H1 (cell line): ENCODE measurements at regions not wholly inside any gene's neighbourhood (a gene's known extent, or its start where the extent isn't known, plus 50 kb on each side); places are given as distances from the start of the nearest gene placed in this dataset.
A peak's percentile ranks its signal among the peaks of the same experiment; 100 is the strongest.

Experiments used
- CTCF ChIA-PET: fragments of 300-600 bp; sonication (Branson Sonifier 250); formaldehyde crosslinking; loops from one replicate; lab custom pipeline; 2021; ENCODE audit not compliant: partially characterized antibody; lab: Charles Lee
- POLR2A ChIA-PET: fragments of 300-600 bp; sonication (Branson Sonifier 250); formaldehyde crosslinking; loops from one replicate; lab custom pipeline; 2021; ENCODE audit warnings: inconsistent platforms; ENCODE audit not compliant: partially characterized antibody; lab: Charles Lee
- DNase-seq, 2 experiments: peaks; one replicate each; pipeline versions ENCODE4 v3.0.0 to v3.0.0-alpha.2; 2010 to 2022; ENCODE audit warnings: low spot score in 2 of 2, low read depth in 1 of 2, mixed read lengths in 1 of 2
- FAIRE-seq: peaks from 2 replicates; lab custom pipeline; 2011; peaks lifted over from hg19 to GRCh38; lab: Jason Lieb, UNC
- H2AFZ ChIP-seq: 2 replicates; pipeline ENCODE4 v1.8.1; 2012; ENCODE audit warnings: low read length, inconsistent platforms
- H2AK5ac ChIP-seq: 2 replicates; pipeline ENCODE4 v1.6.1; 2013; ENCODE audit warnings: low read depth, low read length
- H2BK120ac ChIP-seq: replicated peaks from 2 replicates; pipeline ENCODE3; 2013; ENCODE audit warnings: low read depth, low read length, inconsistent platforms
- H2BK12ac ChIP-seq: 2 replicates; pipeline ENCODE4 v1.6.1; 2013; ENCODE audit warnings: low read depth, low read length
- H2BK15ac ChIP-seq: 2 replicates; pipeline ENCODE4 v1.6.1; 2013; ENCODE audit warnings: low read length
- H2BK20ac ChIP-seq: 2 replicates; pipeline ENCODE4 v1.6.1; 2013; ENCODE audit warnings: low read length
- H2BK5ac ChIP-seq: 2 replicates; pipeline ENCODE4 v1.6.1; 2013; ENCODE audit warnings: low read depth, low read length
- H3K14ac ChIP-seq: 2 replicates; pipeline ENCODE4 v1.6.1; 2013; ENCODE audit warnings: inconsistent platforms; ENCODE audit not compliant: insufficient read length
- H3K18ac ChIP-seq: 2 replicates; pipeline ENCODE4 v1.6.1; 2013; ENCODE audit warnings: low read length; ENCODE audit errors: extremely low read depth
- H3K23ac ChIP-seq: 2 replicates; pipeline ENCODE4 v1.6.1; 2013; ENCODE audit warnings: inconsistent platforms; ENCODE audit not compliant: insufficient read length
- H3K23me2 ChIP-seq: 2 replicates; pipeline ENCODE4 v1.6.1; 2013; ENCODE audit warnings: low read depth, low read length
- H3K27ac ChIP-seq: 2 replicates; pipeline ENCODE4 v1.6.1; 2011; ENCODE audit warnings: low read depth, low read length, inconsistent platforms
- H3K27me3 ChIP-seq, 4 experiments: replicated peaks in 1 of 4; 1 replicate in 1 of 4; 2 replicates in 3 of 4; pipeline versions ENCODE4 v1.6.1 to v1.8.1; 2011 to 2013; ENCODE audit warnings: low read length in 3 of 4, mild to moderate bottlenecking in 3 of 4, inconsistent platforms in 2 of 4, mixed read lengths in 2 of 4, moderate library complexity in 1 of 4; ENCODE audit not compliant: control insufficient read depth in 3 of 4, insufficient read depth in 3 of 4; ENCODE audit errors: extremely low read depth in 1 of 4
- H3K36me3 ChIP-seq, 4 experiments: 2 replicates each; pipeline versions ENCODE4 v1.6.1 to v1.8.1; 2011 to 2013; ENCODE audit warnings: mild to moderate bottlenecking in 4 of 4, low read length in 3 of 4, moderate library complexity in 2 of 4, control low read depth in 1 of 4, inconsistent platforms in 1 of 4; ENCODE audit not compliant: insufficient read depth in 4 of 4, control insufficient read depth in 2 of 4
- H3K4ac ChIP-seq: replicated peaks from 2 replicates; pipeline ENCODE3; 2013; ENCODE audit warnings: low read length, low read depth, mixed read lengths, inconsistent platforms; ENCODE audit not compliant: insufficient read length
- H3K4me1 ChIP-seq, 4 experiments: replicated peaks in 1 of 4; 1 replicate in 1 of 4; 2 replicates in 3 of 4; pipeline versions ENCODE4 v1.6.1 to v1.8.1; 2011 to 2013; ENCODE audit warnings: low read length in 3 of 4, inconsistent platforms in 2 of 4, mixed read lengths in 1 of 4; ENCODE audit not compliant: insufficient read depth in 4 of 4, control insufficient read depth in 3 of 4
- H3K4me2 ChIP-seq, 2 experiments: 2 replicates each; pipeline versions ENCODE4 v1.6.1 to v1.8.1; 2011 to 2013; ENCODE audit warnings: low read depth in 2 of 2, low read length in 2 of 2, control low read depth in 1 of 2, inconsistent platforms in 1 of 2, mild to moderate bottlenecking in 1 of 2; ENCODE audit not compliant: insufficient read depth in 1 of 2
- H3K4me3 ChIP-seq, 4 experiments: fragments of 200-600, 300-600 bp in 1 of 4; sonication (generic), shearing (Covaris generic), sonication (Bioruptor Twin) in 1 of 4; 2 replicates each; pipeline versions ENCODE4 v1.5.1 to v1.8.1; 2011 to 2016; ENCODE audit warnings: low read length in 4 of 4, low read depth in 3 of 4, control low read depth in 2 of 4, inconsistent platforms in 2 of 4, mild to moderate bottlenecking in 2 of 4, mixed read lengths in 1 of 4, moderate library complexity in 1 of 4; ENCODE audit not compliant: insufficient read depth in 2 of 4; ENCODE audit errors: extremely low read depth in 1 of 4
- H3K56ac ChIP-seq: replicated peaks from 2 replicates; pipeline ENCODE3; 2013; ENCODE audit warnings: low read depth, mild to moderate bottlenecking, mixed read lengths, low read length, inconsistent platforms; ENCODE audit not compliant: insufficient read length
- H3K79me1 ChIP-seq: 2 replicates; pipeline ENCODE4 v1.6.1; 2013; ENCODE audit warnings: low read depth, low read length, control low read depth
- H3K79me2 ChIP-seq, 2 experiments: 2 replicates each; pipeline versions ENCODE4 v1.6.1 to v1.8.1; 2012 to 2013; ENCODE audit warnings: low read length in 2 of 2, mild to moderate bottlenecking in 2 of 2, inconsistent platforms in 1 of 2; ENCODE audit not compliant: insufficient read depth in 2 of 2, control insufficient read depth in 1 of 2
- H3K9ac ChIP-seq, 4 experiments: replicated peaks in 1 of 4; 1 replicate in 1 of 4; 2 replicates in 3 of 4; pipeline versions ENCODE4 v1.6.1 to v1.8.1; 2011 to 2013; ENCODE audit warnings: low read depth in 3 of 4, low read length in 3 of 4, control low read depth in 2 of 4, mild to moderate bottlenecking in 2 of 4, moderate library complexity in 2 of 4, inconsistent platforms in 1 of 4; ENCODE audit errors: extremely low read depth in 1 of 4
- H3K9me3 ChIP-seq, 2 experiments: 2 replicates each; pipeline versions ENCODE4 v1.6.1 to v1.8.1; 2012 to 2013; ENCODE audit warnings: mild to moderate bottlenecking in 2 of 2, moderate library complexity in 2 of 2, control low read depth in 1 of 2, inconsistent platforms in 1 of 2, low read depth in 1 of 2, low read length in 1 of 2, mixed read lengths in 1 of 2; ENCODE audit not compliant: insufficient read depth in 2 of 2
- H4K20me1 ChIP-seq, 2 experiments: replicated peaks in 1 of 2; 2 replicates each; pipeline versions ENCODE3 to v1.8.1; 2011 to 2013; ENCODE audit warnings: inconsistent platforms in 2 of 2, low read length in 2 of 2, mild to moderate bottlenecking in 1 of 2; ENCODE audit not compliant: insufficient read depth in 2 of 2, control insufficient read depth in 1 of 2
- H4K5ac ChIP-seq: 2 replicates; pipeline ENCODE4 v1.6.1; 2013; ENCODE audit warnings: low read length, low read depth, mixed read lengths, inconsistent platforms; ENCODE audit not compliant: insufficient read length
- H4K8ac ChIP-seq: 2 replicates; pipeline ENCODE4 v1.8.0; 2013; ENCODE audit warnings: mild to moderate bottlenecking, moderate library complexity, low read length, inconsistent platforms; ENCODE audit not compliant: insufficient read depth; ENCODE audit errors: extremely low read depth
- H4K91ac ChIP-seq: replicated peaks from 2 replicates; pipeline ENCODE3; 2013; ENCODE audit warnings: low read length, mixed read lengths, inconsistent platforms; ENCODE audit not compliant: insufficient read length
- BRCA1 ChIP-seq: IDR thresholded peaks from 2 replicates; pipeline ENCODE4 v1.6.1; 2012; ENCODE audit warnings: low read depth, low read length, improper control_type of control experiment
- EZH2 ChIP-seq: fragments of 200-600 bp; sonication (generic); IDR thresholded peaks from 2 replicates; pipeline ENCODE4 v1.7.1; 2012; ENCODE audit warnings: low read depth, mild to moderate bottlenecking, moderate library complexity, low read length, inconsistent platforms; ENCODE audit not compliant: severe bottlenecking
- HDAC2 ChIP-seq, 2 experiments: fragments of 300-600 bp in 1 of 2; sonication (generic) in 1 of 2; IDR thresholded peaks; 2 replicates each; pipeline ENCODE4 v1.6.1; 2011 to 2012; ENCODE audit warnings: low read depth in 2 of 2, low read length in 2 of 2, mild to moderate bottlenecking in 2 of 2, moderate library complexity in 2 of 2, borderline replicate concordance in 1 of 2, inconsistent platforms in 1 of 2
- KDM5A ChIP-seq: fragments of 200-600 bp; IDR thresholded peaks from 2 replicates; pipeline ENCODE4 v1.7.1; 2012; ENCODE audit warnings: mild to moderate bottlenecking, low read length, inconsistent platforms, mixed read lengths
- MAFK ChIP-seq: IDR thresholded peaks from 2 replicates; pipeline ENCODE4 v1.6.1; 2012; ENCODE audit warnings: low read depth, mild to moderate bottlenecking, improper control_type of control experiment, low read length
- PHF8 ChIP-seq: fragments of 200-600 bp; sonication (generic); conservative IDR thresholded peaks from 2 replicates; pipeline ENCODE4 v1.7.1; 2012; ENCODE audit warnings: low read depth, mild to moderate bottlenecking, inconsistent platforms, low read length, moderate library complexity
- POU5F1 ChIP-seq: IDR thresholded peaks from 2 replicates; pipeline ENCODE4 v1.6.1; 2011; ENCODE audit warnings: low read depth, mild to moderate bottlenecking, low read length, moderate library complexity
- RXRA ChIP-seq: IDR thresholded peaks from 2 replicates; pipeline ENCODE4 v1.6.1; 2011; ENCODE audit warnings: low read depth, mild to moderate bottlenecking, low read length, moderate library complexity; ENCODE audit not compliant: insufficient read depth
- SP2 ChIP-seq: IDR thresholded peaks from 2 replicates; pipeline ENCODE4 v1.6.1; 2012; ENCODE audit warnings: mild to moderate bottlenecking, low read length, inconsistent platforms
- TBP ChIP-seq: IDR thresholded peaks from 2 replicates; pipeline ENCODE4 v1.6.1; 2011; ENCODE audit warnings: low read depth, low read length, improper control_type of control experiment
- TCF12 ChIP-seq: IDR thresholded peaks from 2 replicates; pipeline ENCODE4 v1.6.1; 2011; ENCODE audit warnings: low read depth, mild to moderate bottlenecking, low read length
- USF2 ChIP-seq: IDR thresholded peaks from 2 replicates; pipeline ENCODE4 v1.6.1; 2011; ENCODE audit warnings: low read length, improper control_type of control experiment
- ZNF274 ChIP-seq: IDR thresholded peaks from 2 replicates; pipeline ENCODE4 v1.7.0; 2012; ENCODE audit warnings: low read length, borderline replicate concordance; ENCODE audit errors: extremely low read depth
- whole genome bisulfite sequencing, 2 experiments: shearing (Covaris generic) in 1 of 2; methylation state at CpG; one replicate each; pipeline versions ENCODE4 v1.1.6 to v1.1.7; 2013 to 2015; ENCODE audit warnings: low lambda C conversion rate in 2 of 2, mixed read lengths in 2 of 2, inconsistent platforms in 1 of 2, low coverage in 1 of 2, missing lambda C conversion rate in 1 of 2; ENCODE audit not compliant: insufficient replicate concordance in 2 of 2, insufficient coverage in 1 of 2, insufficient read length in 1 of 2; ENCODE audit errors: extremely low coverage in 1 of 2, missing lambda C conversion rate in 1 of 2; 5-methylcytosine and 5-hydroxymethylcytosine counted together
- TF ChIP-seq, protein P1 (sequence below): IDR thresholded peaks from 2 replicates; pipeline ENCODE4 v1.6.1; 2012; ENCODE audit warnings: inconsistent platforms

DNA sequence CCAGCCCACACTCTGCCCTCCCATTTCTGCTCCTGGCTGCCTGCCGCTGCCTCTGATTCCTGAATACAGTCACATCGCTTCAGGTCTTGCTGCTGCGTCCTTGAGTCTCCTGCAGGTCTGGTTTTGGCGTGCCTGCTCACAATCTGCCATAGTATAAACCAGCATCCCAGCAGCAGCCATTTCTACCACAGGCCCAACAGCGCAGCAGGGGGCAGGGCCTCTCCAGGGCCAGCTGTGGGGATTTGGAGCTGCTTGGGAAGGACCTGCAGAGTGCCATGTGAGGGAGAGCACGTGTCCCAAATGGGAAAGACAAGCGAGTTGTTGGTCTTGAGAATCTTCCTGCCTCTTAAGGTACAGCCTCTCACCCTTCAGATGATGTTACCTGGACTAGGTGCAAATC lies 398.3 kb upstream of the PPP2R3A start:
- H3K9me3 ChIP-seq: no peaks in the 10 kb centered on the region
- H3K4me2 ChIP-seq: no peak overlapping the region
- no peaks in the 10 kb centered on the region for H3K36me3 ChIP-seq
- ChIA-PET POLR2A (no interaction called here), CTCF (interaction anchor here (1.4 kb wide), 1 partner anchor 63 kb away, joined by 4 read pairs; no protein-coding TSS in a partner anchor)
- no peak overlapping the region for H3K4me3 ChIP-seq
- DNase-seq (no peak), FAIRE-seq (no peak)
- no peak overlapping the region for H2AK5ac ChIP-seq
- no peak overlapping the region for H3K14ac ChIP-seq
- no peak overlapping the region for H3K9ac ChIP-seq
- no peak overlapping the region for H2BK15ac ChIP-seq
- H3K4ac ChIP-seq: no peak overlapping the region
- no peaks in the 10 kb centered on the region; the same call in 1 of the 2 replicates for H3K23me2 ChIP-seq
- H3K27ac ChIP-seq: no peak overlapping the region
- WGBS, 2 experiments: 98% methylated on average over 7 of the region's 7 CpGs; no CpG with 5 or more reads in 1 of the 2 experiments
- 0 out of 2 replicates have a peak overlapping the region, but pooled peaks have one; percentile 10 for H4K8ac ChIP-seq
- no peak overlapping the region for H3K23ac ChIP-seq
- no peak overlapping the region for H4K5ac ChIP-seq
- no peak overlapping the region for H2BK5ac ChIP-seq
- no peak overlapping the region for H3K56ac ChIP-seq
- no peaks in the 10 kb centered on the region for H3K27me3 ChIP-seq
- no peak overlapping the region for H2BK12ac ChIP-seq
- no peaks in the 10 kb centered on the region for H3K4me1 ChIP-seq
- no peaks in the 10 kb centered on the region for H3K79me2 ChIP-seq
- H3K18ac ChIP-seq: no peak overlapping the region
- no peaks in the 10 kb centered on the region for H4K20me1 ChIP-seq
- no peak overlapping the region for H2AFZ ChIP-seq
- H4K91ac ChIP-seq: no peak overlapping the region
- no peaks in the 10 kb centered on the region for H3K79me1 ChIP-seq
- no peak overlapping the region for H2BK120ac ChIP-seq
- no peak overlapping the region for H2BK20ac ChIP-seq
- TF ChIP-seq TBP (no peak), RXRA (no peak), PHF8 (no peak), BRCA1 (no peak), POU5F1 (no peak), SP2 (no peak), KDM5A (no peak), TCF12 (no peak), ZNF274 (no peak), EZH2 (no peak), HDAC2 (IDR thresholded peaks at IDR 0.05; ENCODE audit: borderline replicate concordance in 1 of 2, low read depth in 2 of 2, low read length in 2 of 2) (no peak), USF2 (no peak), MAFK (no peak)
- TF ChIP-seq, protein P1, sequence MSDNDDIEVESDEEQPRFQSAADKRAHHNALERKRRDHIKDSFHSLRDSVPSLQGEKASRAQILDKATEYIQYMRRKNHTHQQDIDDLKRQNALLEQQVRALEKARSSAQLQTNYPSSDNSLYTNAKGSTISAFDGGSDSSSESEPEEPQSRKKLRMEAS: no peak
